HG03521 (cell line): ENCODE measurements at regions not wholly inside any gene's neighbourhood (a gene's known extent, or its start where the extent isn't known, plus 50 kb on each side); places are given as distances from the start of the nearest gene placed in this dataset.
"Not testable (repeated sequence)": the region's sequence is repeated elsewhere in the genome, so short reads cannot be mapped to it uniquely, and the experiment has no call there.

Experiments
- ATAC-seq: cut with Tn5 transposase; IDR thresholded peaks from one replicate; pipeline ENCODE4 v1.9.1; 2021; ENCODE audit warnings: mild to moderate bottlenecking, moderate library complexity; ENCODE audit not compliant: unreplicated experiment

DNA sequence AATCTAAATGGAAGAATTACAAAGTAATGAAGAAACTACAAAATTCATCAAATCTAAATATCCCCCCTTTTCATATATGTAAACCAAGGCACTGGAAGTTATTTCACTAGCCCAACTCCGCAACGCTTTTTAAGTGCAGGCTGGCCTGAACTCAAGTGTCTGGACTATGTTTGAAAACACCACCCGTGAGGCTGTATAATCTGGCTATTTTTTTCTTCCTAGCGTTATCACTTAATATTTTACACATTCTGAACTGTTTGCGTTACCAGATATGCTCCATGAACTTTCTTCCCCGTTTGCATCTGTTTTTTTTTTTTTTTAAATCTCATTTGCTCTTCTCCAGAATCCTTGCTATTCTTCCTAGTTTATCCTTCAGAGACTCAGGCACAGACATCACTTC lies 619.5 kb upstream of the CBLB start:
- ATAC-seq = no peak

- no peak for ATAC-seq
Observed at GRCh38 chr3:106491796-106492195, 623.0 kb upstream of the CBLB start.

- ATAC-seq = no peak
Observed at GRCh38 chr3:106508331-106508893, 639.6 kb upstream of the CBLB start.

- ATAC-seq = no peak
Observed at GRCh38 chr3:106510206-106510605, 641.4 kb upstream of the CBLB start.

GRCh38 chr3:106512846-106513245 lies 644.0 kb upstream of the CBLB start:
- no peak for ATAC-seq

GRCh38 chr3:106514431-106514830 lies 645.6 kb upstream of the CBLB start:
- ATAC-seq = no peak

DNA sequence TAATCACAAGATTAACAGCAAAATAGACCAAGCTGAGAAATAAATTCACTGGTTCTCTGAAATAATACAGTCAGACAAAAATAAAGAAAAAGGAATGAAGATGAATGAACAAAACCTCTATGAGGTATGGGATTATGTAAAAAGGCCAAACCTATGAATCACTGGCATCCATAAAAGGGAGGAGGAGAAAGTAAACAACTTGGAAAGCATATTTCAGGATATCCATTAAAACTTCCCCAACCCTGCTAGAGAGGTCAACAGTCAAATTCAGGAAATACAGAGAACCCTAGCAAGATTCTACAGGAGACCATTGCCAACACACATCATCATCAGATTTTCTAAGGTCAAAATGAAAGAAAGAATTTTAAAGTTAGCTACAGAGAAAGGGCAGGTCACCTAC lies 649.7 kb upstream of the CBLB start:
- no peak for ATAC-seq

GRCh38 chr3:106522397-106522796 lies 653.6 kb upstream of the CBLB start:
- ATAC-seq = no peak

- no peak for ATAC-seq
Observed at GRCh38 chr3:106528932-106529331, 660.1 kb upstream of the CBLB start.

- no peak for ATAC-seq
Observed at GRCh38 chr3:106529738-106530137, 660.9 kb upstream of the CBLB start.

- ATAC-seq = no peak
Observed at GRCh38 chr3:106530367-106530766, 661.6 kb upstream of the CBLB start.

- ATAC-seq = not testable (repeated sequence)
Observed at GRCh38 chr3:106531771-106532329, 663.0 kb upstream of the CBLB start.

DNA sequence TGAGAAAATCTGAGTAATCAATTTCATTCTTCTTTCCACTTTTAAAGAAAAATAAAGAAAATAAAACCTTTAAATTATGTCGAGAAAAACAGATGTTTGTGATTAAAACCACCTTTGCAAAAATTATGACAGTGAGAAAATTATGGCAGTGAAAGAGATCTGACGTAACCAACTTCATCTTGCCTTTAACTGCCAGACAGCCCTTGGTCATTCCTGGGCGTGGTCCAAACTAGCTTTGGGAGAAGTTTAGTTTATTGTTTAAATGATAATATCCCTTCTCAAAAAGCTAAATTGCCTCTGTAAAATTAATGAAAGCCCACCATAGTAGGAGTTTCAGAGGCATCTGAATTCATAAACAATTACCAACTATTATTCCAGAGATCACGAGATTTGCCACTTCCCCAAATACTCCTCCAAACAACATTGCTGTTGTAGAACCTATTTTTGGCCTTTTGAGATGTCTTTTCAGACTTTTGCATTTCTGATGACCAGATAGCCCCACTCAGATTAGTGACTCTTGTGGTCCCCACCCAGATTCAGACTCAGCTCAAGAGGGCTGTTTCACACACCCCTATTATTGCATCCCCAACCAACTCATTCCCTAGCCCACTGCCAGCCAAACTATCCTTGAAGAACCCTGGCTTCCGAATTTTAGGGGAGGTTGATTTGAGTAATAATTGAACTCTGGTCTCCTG lies 664.4 kb upstream of the CBLB start:
- no peak for ATAC-seq

DNA sequence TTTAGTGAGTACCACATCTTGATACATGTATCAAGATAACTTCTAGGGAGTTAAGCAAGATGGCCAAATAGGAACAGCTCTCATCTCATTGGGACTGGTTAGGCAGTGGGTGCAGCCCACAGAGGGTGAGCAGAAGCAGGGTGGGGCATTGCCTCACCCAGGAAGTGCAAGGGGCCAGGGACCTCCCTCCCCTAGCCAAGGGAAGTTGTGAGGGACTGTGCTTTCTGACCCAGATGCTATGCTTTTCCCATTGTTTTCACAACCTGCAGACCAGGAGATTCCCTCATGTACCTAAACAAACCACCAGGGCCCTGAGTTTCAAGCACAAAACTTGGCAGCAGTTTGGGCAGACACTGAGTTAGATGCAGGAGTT lies 665.0 kb upstream of the CBLB start:
- ATAC-seq = no peak

- no peak for ATAC-seq
Observed at GRCh38 chr3:106534206-106534605, 665.4 kb upstream of the CBLB start.

DNA sequence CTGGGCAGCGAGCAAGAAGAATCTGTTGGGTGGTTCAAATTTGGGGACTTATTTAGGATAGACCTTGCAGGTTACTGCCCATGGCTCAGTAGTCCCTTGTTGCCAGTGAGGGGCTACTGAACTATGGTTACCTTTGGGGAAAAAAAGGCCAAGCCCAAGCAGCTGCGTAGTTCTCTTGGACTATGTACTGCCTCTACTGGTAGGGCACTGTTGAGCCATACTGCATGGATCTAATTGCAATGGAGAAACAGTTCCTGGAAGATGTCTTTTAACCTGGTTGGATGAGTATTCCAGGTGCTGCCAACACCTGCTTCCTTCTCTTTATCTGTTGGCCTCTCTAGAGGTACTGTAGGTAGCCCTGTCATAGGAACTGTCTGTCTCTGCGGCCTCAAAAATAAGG lies 671.9 kb upstream of the CBLB start:
- ATAC-seq = no peak

DNA sequence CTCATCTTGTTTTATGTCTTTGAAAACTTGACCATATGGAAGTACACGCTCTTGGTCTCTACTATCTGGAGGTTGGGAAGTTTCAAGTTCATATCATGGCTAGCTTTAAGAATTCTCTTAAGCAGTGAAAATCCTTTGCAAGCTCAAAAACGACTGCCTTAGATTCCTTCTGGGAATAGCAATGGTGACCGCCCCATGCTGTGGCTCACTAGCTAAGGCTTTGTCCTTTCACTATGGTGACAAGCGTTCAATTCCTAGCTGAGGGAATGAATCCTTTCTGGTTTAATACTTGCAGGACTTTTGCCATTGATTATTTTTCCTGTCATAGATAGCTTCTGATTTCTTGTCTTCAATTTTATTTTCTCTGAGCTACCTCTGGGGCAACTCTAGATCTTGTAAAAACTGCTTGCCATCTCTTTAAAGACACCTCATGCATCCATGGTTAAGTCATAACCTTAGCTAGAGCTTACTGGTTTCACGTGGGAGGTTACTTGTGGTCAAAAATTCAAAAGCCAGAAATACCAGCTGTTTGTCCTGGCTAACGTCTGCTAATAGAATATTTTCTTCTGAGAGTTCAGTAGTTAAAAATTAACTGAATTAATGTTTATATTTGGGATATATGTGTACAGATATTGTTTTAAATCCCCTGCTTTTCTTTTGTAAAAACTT lies 673.4 kb upstream of the CBLB start:
- ATAC-seq = no peak

DNA sequence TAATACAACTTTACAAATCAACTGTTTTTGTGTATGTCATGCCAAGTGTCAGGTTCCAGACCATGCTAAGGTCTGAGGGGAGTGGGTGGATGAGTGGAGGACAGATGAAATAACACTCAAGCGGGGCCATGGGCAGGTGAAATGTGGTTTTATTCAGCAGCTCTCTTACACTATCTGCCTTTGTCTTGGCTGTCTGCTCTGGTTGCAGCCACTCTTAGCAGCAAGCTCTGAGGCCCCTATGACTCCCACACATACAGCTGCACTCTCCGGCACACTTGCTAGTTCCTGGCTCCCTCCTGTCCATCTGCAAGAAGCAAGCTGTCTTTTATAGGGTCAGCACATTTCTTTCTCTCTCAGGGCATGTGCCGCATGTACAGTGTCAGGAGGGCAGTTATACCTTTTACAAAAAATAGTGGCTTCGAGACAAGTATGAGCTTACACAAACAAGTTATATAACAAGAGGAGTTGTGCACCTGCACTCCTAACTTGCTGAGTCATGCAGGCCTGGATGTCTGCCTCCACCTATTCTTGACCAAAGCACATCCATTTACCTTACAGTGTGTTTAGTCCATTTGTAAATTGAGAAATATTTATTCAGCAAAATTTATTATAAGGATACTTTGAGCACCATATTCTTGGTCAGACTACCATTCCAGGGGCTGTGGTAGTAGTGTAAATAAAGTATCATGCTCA lies 683.7 kb upstream of the CBLB start:
- ATAC-seq = no peak

DNA sequence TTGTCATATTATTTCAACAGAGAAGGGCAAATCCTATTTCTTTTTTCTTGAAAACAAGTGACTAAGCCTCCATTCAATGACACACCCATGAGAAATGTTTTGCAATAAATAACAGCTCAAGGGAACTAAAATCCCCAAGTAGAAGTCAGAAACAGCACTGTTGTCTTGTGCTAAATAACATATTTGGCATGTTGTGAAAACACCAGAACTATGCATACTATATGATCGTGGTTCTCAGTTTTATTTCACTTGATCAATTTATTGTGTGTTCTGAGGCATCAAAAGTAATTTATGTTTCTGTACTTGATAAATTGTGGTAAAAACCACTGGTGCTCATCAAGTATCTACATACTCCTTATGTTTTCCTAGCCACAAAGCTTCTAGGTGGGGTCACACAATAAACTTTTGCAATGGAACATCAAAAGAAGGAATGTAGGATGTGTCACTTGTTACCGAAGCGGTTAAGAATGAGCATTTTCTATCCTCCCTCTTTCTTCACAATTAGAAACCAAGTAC lies 691.7 kb upstream of the CBLB start:
- ATAC-seq = no peak

DNA sequence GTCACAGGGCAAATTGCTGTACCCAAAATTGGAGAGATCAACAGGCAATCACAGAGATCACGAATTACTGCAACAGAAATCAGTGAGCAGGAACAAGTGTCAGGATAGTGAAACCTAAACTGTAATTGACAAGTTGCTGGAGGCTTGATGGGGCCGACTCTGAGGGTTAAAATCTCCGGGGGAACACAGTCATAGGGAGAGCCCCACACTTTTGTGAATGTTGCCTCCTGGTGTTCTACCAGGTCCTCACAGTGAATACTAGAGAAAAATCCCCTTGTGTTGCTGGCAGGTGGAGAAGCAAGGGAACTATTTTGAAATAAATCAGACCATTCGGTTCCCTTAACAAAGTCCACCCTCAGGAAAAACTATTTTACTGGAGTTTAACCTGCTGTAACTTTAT lies 697.5 kb upstream of the CBLB start:
- peak; percentile 81 for ATAC-seq

DNA sequence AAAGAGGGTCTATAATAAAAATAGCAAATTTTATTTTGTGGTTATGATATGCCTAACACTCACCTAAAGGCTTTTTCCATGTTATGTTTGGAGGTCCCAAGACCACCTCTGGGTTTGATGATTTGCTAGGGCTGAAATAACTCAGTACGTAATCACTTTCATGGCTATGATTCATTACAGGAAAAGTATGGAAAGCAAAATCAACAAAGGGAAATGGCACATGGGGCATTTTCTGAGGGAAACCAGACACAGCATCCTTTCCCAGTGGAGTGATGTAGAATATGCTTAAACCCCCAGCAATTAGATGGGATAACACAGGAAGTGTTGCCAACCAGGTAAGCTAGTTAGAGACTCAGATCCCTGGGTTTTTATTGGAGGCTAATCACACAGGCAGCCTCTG lies 701.6 kb upstream of the CBLB start:
- ATAC-seq = no peak
